Type B pancreatic cell (in vitro differentiated cells): ENCODE measurements at regions not wholly inside any gene's neighbourhood (a gene's known extent, or its start where the extent isn't known, plus 50 kb on each side); places are given as distances from the start of the nearest gene placed in this dataset.

Source experiments
- DNase-seq: peaks from one replicate; pipeline ENCODE4 v3.0.0; 2021; ENCODE audit warnings: mixed read lengths; ENCODE audit not compliant: unreplicated experiment; ENCODE audit errors: extremely low spot score
- H3K27ac Mint-ChIP-seq: 2 replicates; pipeline ENCODE4 v1.8.0; 2021; ENCODE audit warnings: mild to moderate bottlenecking, mixed read lengths
- H3K27me3 Mint-ChIP-seq: 2 replicates; pipeline ENCODE4 v1.8.0; 2021; ENCODE audit warnings: mixed read lengths
- H3K36me3 Mint-ChIP-seq: 2 replicates; pipeline ENCODE4 v1.8.0; 2021; ENCODE audit warnings: mixed read lengths
- H3K4me1 Mint-ChIP-seq: one replicate; pipeline ENCODE4 v1.8.0; 2021; ENCODE audit warnings: mixed read lengths; ENCODE audit not compliant: unreplicated experiment
- H3K4me3 Mint-ChIP-seq: 2 replicates; pipeline ENCODE4 v1.8.0; 2021; ENCODE audit warnings: mild to moderate bottlenecking, mixed read lengths
- H3K9me3 Mint-ChIP-seq: 2 replicates; pipeline ENCODE4 v1.8.0; 2021; ENCODE audit warnings: mixed read lengths
- TF ChIP-seq, protein P1 (sequence below): fragments of 200-600 bp; sonication (generic); conservative IDR thresholded peaks from 2 replicates; pipeline ENCODE4 v1.5.0; 2021; ENCODE audit warnings: antibody characterized with exemption, mild to moderate bottlenecking

DNA sequence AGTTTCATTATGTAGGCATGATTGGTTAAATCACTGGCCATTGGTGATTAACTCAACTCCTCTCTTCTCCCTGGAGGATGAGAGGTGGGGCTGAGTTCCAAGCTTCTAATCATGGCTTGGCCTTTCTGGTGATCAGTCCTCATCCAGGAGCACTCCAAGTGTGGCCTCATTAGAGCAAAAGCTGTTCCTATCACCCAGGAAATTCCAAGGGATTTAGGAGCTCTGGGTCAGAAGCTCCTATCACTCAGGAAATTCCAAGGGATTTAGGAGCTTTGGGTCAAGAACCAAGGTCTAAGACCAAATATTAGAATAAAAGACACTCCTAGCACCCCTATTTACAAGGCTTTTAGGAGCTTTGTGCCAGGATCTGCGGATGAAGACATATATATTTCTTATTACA lies 168.0 kb upstream of the BDNF start:
- Mint-ChIP-seq H3K36me3 (no peaks in the 10 kb centered on the region), H3K27ac (no peak overlapping the region), H3K4me3 (no peak overlapping the region), H3K27me3 (peaks cover 10% of the 10 kb centered on the region), H3K4me1 (no peaks in the 10 kb centered on the region), H3K9me3 (no peaks in the 10 kb centered on the region)
- TF ChIP-seq, protein P1, sequence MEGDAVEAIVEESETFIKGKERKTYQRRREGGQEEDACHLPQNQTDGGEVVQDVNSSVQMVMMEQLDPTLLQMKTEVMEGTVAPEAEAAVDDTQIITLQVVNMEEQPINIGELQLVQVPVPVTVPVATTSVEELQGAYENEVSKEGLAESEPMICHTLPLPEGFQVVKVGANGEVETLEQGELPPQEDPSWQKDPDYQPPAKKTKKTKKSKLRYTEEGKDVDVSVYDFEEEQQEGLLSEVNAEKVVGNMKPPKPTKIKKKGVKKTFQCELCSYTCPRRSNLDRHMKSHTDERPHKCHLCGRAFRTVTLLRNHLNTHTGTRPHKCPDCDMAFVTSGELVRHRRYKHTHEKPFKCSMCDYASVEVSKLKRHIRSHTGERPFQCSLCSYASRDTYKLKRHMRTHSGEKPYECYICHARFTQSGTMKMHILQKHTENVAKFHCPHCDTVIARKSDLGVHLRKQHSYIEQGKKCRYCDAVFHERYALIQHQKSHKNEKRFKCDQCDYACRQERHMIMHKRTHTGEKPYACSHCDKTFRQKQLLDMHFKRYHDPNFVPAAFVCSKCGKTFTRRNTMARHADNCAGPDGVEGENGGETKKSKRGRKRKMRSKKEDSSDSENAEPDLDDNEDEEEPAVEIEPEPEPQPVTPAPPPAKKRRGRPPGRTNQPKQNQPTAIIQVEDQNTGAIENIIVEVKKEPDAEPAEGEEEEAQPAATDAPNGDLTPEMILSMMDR = no peak
- no peak for DNase-seq

- Mint-ChIP-seq H3K36me3 (no peaks in the 10 kb centered on the region), H3K4me1 (no peaks in the 10 kb centered on the region), H3K4me3 (no peak overlapping the region), H3K27ac (no peak overlapping the region), H3K27me3 (peaks cover 10% of the 10 kb centered on the region), H3K9me3 (no peaks in the 10 kb centered on the region)
- DNase-seq = no peak
- TF ChIP-seq, protein P1 = no peak
Observed at GRCh38 chr11:27865105-27865504, 164.8 kb upstream of the BDNF start.

- Mint-ChIP-seq H3K27ac (no peak overlapping the region), H3K4me3 (no peak overlapping the region), H3K9me3 (no peaks in the 10 kb centered on the region), H3K36me3 (no peaks in the 10 kb centered on the region), H3K4me1 (no peaks in the 10 kb centered on the region), H3K27me3 (peaks cover 10% of the 10 kb centered on the region)
- DNase-seq = no peak
- TF ChIP-seq, protein P1 = no peak
Observed at GRCh38 chr11:27864611-27865010, 164.4 kb upstream of the BDNF start.

GRCh38 chr11:27864091-27864491 lies 163.8 kb upstream of the BDNF start:
- Mint-ChIP-seq H3K4me3 (no peak overlapping the region), H3K4me1 (no peaks in the 10 kb centered on the region), H3K36me3 (no peaks in the 10 kb centered on the region), H3K27ac (no peak overlapping the region), H3K27me3 (peaks cover 10% of the 10 kb centered on the region), H3K9me3 (no peaks in the 10 kb centered on the region)
- TF ChIP-seq, protein P1 = no peak
- no peak for DNase-seq

- Mint-ChIP-seq H3K9me3 (no peaks in the 10 kb centered on the region), H3K27me3 (peaks cover 10% of the 10 kb centered on the region), H3K36me3 (no peaks in the 10 kb centered on the region), H3K4me3 (no peak overlapping the region), H3K4me1 (no peaks in the 10 kb centered on the region), H3K27ac (no peak overlapping the region)
- TF ChIP-seq, protein P1 = no peak
- DNase-seq = no peak
Observed at GRCh38 chr11:27863637-27864036, 163.4 kb upstream of the BDNF start.
